ACC112 (cell line): ENCODE measurements at regions not wholly inside any gene's neighbourhood (a gene's known extent, or its start where the extent isn't known, plus 50 kb on each side); places are given as distances from the start of the nearest gene placed in this dataset.
"Not testable (repeated sequence)": the region's sequence is repeated elsewhere in the genome, so short reads cannot be mapped to it uniquely, and the experiment has no call there.

ENCODE experiments used
- H2AFZ ChIP-seq: fragments of 200-600 bp; sonication (generic); one replicate; pipeline ENCODE4 v1.6.0; 2017; ENCODE audit warnings: antibody characterized with exemption, low read length; ENCODE audit not compliant: unreplicated experiment
- H3K27ac ChIP-seq: fragments of 200-600 bp; sonication (generic); 2 replicates; pipeline ENCODE4 v1.5.1; 2014; ENCODE audit warnings: low read depth, mild to moderate bottlenecking, antibody characterized with exemption, low read length, moderate library complexity
- H3K27me3 ChIP-seq: fragments of 200-600 bp; sonication (generic); 2 replicates; pipeline ENCODE4 v1.6.1; 2014; ENCODE audit warnings: mild to moderate bottlenecking, antibody characterized with exemption, low read length, moderate library complexity, mixed read lengths; ENCODE audit not compliant: insufficient read depth
- H3K36me3 ChIP-seq: fragments of 200-600 bp; sonication (generic); 2 replicates; pipeline ENCODE4 v1.6.1; 2016; ENCODE audit warnings: mild to moderate bottlenecking, antibody characterized with exemption, low read length, moderate library complexity, mixed read lengths; ENCODE audit not compliant: insufficient read depth
- H3K4me1 ChIP-seq: fragments of 200-600 bp; sonication (generic); one replicate; pipeline ENCODE4 v1.6.1; 2016; ENCODE audit warnings: low read length, mixed read lengths; ENCODE audit not compliant: insufficient read depth, unreplicated experiment, control insufficient read depth
- H3K4me3 ChIP-seq: fragments of 200-600 bp; sonication (generic); 2 replicates; pipeline ENCODE4 v1.5.1; 2014; ENCODE audit warnings: mild to moderate bottlenecking, low read depth, low read length
- H3K79me2 ChIP-seq: fragments of 200-600 bp; sonication (generic); one replicate; pipeline ENCODE4 v1.6.0; 2016; ENCODE audit warnings: low read length; ENCODE audit not compliant: control insufficient read depth, unreplicated experiment, insufficient read depth

- Histone ChIP-seq H3K4me1 (peaks cover 25% of the 10 kb centered on the region), H2AFZ (no peak overlapping the region), H3K36me3 (no peaks in the 10 kb centered on the region), H3K27me3 (no peaks in the 10 kb centered on the region), H3K4me3 (no peak overlapping the region), H3K79me2 (no peaks in the 10 kb centered on the region), H3K27ac (no peak overlapping the region)
These were observed 115.0 kb upstream of the CIBAR2 start for GRCh38 chr16:85227084-85227945.

DNA sequence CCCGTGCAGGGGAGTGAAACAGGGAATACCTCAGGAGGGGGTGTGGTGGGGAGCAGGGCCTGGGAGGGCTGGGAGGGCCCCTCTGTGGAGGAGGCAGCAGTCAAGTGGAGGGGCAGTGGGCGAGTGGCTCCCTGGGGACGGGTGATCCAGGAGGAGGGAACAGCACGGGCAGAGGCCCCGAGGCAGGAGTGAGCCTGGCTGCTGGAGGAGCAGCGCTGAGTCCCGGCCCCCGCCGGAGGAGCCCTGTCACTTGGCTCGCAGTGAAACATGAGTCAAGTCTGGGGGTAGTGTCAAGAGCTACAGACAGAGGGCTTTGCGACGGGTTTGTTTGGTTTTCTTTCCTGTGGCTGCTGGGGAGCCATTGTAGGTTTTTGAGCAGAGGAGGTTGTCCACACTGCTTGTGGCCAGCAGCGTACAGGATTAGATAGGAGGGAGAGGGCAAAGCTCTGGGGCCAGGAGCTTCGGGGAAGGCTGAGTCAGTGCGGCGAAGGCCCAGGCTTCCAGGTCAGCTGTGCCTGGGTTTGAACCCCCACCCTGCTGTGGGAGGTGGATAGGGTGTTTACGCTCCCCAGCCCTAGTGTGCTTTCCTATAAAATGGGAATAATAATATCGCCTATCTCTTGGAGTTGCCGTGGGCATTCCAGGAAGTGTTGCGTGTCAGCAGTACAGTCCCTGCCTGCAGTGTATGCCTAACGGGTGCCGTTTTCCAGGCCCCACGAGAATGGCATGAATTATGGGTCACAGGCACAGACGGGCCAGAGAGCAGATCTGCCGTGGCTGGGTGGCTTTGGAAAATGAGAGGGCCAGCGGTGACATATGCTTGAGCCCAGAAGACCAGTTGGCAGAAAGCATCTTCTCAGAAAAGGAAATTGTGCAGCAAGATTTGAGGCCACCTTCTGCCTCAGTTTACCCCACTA is 115.9 kb upstream of the CIBAR2 start:
- no peaks in the 10 kb centered on the region for H3K79me2 ChIP-seq
- H3K27me3 ChIP-seq: no peaks in the 10 kb centered on the region
- H3K27ac ChIP-seq: no peak overlapping the region
- no peak overlapping the region for H2AFZ ChIP-seq
- peaks cover 32% of the 10 kb centered on the region for H3K4me1 ChIP-seq
- no peak overlapping the region for H3K4me3 ChIP-seq
- no peaks in the 10 kb centered on the region for H3K36me3 ChIP-seq

GRCh38 chr16:85228970-85229430 is 116.7 kb upstream of the CIBAR2 start:
- Histone ChIP-seq H3K27me3 (no peaks in the 10 kb centered on the region), H3K36me3 (no peaks in the 10 kb centered on the region), H3K27ac (no peak overlapping the region), H3K79me2 (peaks cover 1% of the 10 kb centered on the region), H3K4me1 (peaks cover 32% of the 10 kb centered on the region), H2AFZ (no peak overlapping the region), H3K4me3 (no peak overlapping the region)

- Histone ChIP-seq H3K27me3 (no peaks in the 10 kb centered on the region), H3K4me1 (peaks cover 38% of the 10 kb centered on the region), H3K27ac (no peak overlapping the region), H3K36me3 (no peaks in the 10 kb centered on the region), H3K79me2 (peaks cover 4% of the 10 kb centered on the region), H3K4me3 (no peak overlapping the region), H2AFZ (no peak overlapping the region)
These were observed 117.7 kb upstream of the CIBAR2 start for GRCh38 chr16:85229869-85230462.

DNA sequence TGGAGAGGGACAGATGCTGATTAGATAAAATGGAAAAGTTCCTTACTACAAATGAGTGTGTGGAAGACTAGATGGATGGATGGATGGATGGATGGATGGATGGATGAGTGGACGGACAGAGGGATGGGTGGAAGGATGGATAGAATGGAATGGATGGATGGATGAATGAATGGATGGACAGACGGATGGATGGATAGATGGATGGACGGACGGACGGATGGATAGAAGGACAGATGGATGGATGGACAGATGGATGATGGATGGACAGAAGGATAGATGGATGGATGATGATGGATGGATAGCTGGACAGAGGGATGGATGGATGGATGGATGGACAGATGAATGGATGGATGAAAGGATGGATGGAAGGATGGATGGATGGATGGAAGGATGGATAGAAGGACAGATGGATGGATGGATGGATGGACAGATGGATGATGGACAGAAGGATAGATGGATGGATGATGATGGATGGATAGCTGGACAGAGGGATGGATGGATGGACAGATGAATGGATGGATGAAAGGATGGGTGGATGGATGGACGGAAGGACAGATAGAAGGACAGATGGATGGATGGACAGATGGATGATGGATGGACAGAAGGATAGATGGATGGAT is 118.6 kb upstream of the CIBAR2 start:
- not testable (repeated sequence) for H3K27ac ChIP-seq

GRCh38 chr16:85231959-85232358 is 119.7 kb upstream of the CIBAR2 start:
- H3K79me2 ChIP-seq: peaks cover 4% of the 10 kb centered on the region
- no peak overlapping the region for H2AFZ ChIP-seq
- peaks cover 53% of the 10 kb centered on the region for H3K4me1 ChIP-seq
- no peaks in the 10 kb centered on the region for H3K36me3 ChIP-seq
- no peaks in the 10 kb centered on the region for H3K27me3 ChIP-seq
- peak overlapping the region; percentile 32; the same call in 1 of the 2 replicates for H3K4me3 ChIP-seq
- H3K27ac ChIP-seq: peak overlapping the region; percentile 68

More for the DNA sequence above, 118.6 kb upstream of the CIBAR2 start:
- peaks cover 44% of the 10 kb centered on the region for H3K4me1 ChIP-seq
- H2AFZ ChIP-seq, H3K36me3 ChIP-seq, H3K27me3 ChIP-seq, H3K4me3 ChIP-seq, H3K79me2 ChIP-seq: not testable (repeated sequence)

GRCh38 chr16:85232369-85233142 is 120.3 kb upstream of the CIBAR2 start:
- peak overlapping the region; percentile 68 for H3K27ac ChIP-seq
- peaks cover 4% of the 10 kb centered on the region for H3K79me2 ChIP-seq
- H3K4me3 ChIP-seq: peak overlapping the region; percentile 32; the same call in 1 of the 2 replicates
- no peak overlapping the region for H2AFZ ChIP-seq
- H3K27me3 ChIP-seq: no peaks in the 10 kb centered on the region
- peaks cover 48% of the 10 kb centered on the region for H3K4me1 ChIP-seq
- no peaks in the 10 kb centered on the region for H3K36me3 ChIP-seq

GRCh38 chr16:85233516-85233915 is 121.2 kb upstream of the CIBAR2 start:
- Histone ChIP-seq H3K27me3 (no peaks in the 10 kb centered on the region), H3K27ac (no peak overlapping the region), H3K4me3 (no peak overlapping the region), H3K79me2 (peaks cover 4% of the 10 kb centered on the region), H3K36me3 (no peaks in the 10 kb centered on the region), H2AFZ (no peak overlapping the region), H3K4me1 (peaks cover 48% of the 10 kb centered on the region)

DNA sequence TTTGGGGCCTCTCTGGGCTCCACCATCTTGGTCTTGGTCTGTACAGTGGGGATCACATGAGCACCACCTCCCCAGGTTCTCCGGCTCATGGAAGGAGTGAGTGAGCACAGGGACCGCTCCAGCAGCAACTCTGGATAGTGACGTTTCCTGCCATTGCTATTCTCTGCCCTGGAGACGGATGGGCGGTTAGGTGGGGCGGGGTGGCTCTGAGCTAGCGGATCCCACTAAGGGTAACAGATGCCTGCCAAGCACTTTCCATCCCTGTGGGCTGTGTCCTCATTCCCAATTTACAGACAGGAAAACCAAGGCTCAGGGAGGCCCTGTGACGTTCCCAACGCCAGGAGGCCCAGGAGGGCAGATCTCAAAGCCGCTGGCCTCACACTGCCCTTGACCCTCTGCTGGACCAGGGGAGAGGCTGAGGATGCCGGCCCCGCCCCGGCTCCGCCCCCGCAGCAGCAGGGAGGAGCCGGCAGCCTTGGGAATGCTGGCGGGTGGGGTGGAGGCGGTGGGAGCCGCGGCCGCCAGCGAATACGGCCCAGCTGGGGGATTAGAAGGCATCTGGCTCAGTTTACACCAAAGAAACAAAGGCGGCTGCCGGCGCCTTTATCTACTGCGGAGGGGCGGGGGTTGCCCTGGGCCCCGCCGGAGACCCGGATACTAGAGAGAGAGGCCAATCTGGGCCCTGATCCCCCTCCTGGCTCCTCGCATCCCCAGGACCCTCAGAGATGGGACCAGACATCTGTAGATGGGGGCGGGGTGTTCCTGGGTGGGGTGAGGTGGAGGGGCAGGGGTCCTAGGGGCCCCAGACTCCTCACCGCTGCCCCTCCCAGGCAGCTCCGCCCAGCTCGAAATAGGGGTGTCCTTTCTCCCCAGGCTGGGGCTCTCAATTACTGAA is 122.3 kb upstream of the CIBAR2 start:
- Histone ChIP-seq H3K4me1 (peaks cover 51% of the 10 kb centered on the region), H3K27ac (peak overlapping the region; percentile 61), H3K79me2 (peaks cover 4% of the 10 kb centered on the region), H2AFZ (peak overlapping the region; percentile 39), H3K36me3 (no peaks in the 10 kb centered on the region), H3K27me3 (no peaks in the 10 kb centered on the region), H3K4me3 (peak overlapping the region; percentile 81)
